HG03460 (cell line): ENCODE measurements at regions not wholly inside any gene's neighbourhood (a gene's known extent, or its start where the extent isn't known, plus 50 kb on each side); places are given as distances from the start of the nearest gene placed in this dataset.

Source experiments
- ATAC-seq: cut with Tn5 transposase; IDR thresholded peaks from one replicate; pipeline ENCODE4 v1.9.1; 2021; ENCODE audit not compliant: unreplicated experiment

GRCh38 chr16:64417711-64418227, 704.1 kb downstream of the CDH11 start:
- ATAC-seq, result no peak

GRCh38 chr16:64416216-64417005, 705.5 kb downstream of the CDH11 start:
- no peak for ATAC-seq

DNA sequence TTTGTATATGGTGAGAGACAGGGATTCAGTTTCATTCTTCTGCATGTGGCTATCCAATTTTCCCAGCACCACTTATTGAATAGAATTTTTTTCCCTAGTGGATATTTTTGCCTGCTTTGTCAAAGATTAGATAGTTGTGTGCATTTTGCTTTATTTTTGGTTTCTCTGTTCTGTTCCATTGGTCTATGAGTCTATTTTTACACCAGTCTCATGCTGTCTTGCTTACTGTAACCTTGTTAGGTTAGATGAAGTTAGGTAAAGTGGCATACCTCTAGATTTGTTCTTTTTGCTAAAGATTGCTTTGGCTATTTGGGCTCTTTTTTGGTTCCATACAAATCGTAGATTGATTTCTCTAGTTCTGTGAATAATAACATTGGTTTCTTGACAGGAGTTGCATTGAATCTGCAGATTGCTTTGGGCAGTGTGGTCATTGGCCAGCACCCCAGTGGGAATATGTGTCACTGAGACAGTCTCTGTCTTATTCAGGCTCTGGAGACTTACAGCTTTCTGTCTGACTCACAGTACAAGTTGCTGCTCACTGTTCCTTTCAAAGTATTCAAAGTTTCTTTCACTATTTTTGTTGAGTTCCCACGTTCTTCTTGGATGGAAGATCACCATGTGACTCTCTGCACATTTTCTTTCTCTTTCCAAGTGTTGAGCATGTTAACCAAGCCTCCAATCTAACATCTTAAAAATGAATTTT, 709.1 kb downstream of the CDH11 start:
- ATAC-seq, result no peak

- ATAC-seq, result no peak
These were observed 711.6 kb downstream of the CDH11 start for GRCh38 chr16:64410306-64410705.

GRCh38 chr16:64409783-64410210, 712.1 kb downstream of the CDH11 start:
- ATAC-seq, result no peak

GRCh38 chr16:64408699-64409098, 713.2 kb downstream of the CDH11 start:
- no peak for ATAC-seq

GRCh38 chr16:64406770-64407181, 715.1 kb downstream of the CDH11 start:
- ATAC-seq, result no peak

- no peak for ATAC-seq
These were observed 718.5 kb downstream of the CDH11 start for GRCh38 chr16:64403352-64403751.

GRCh38 chr16:64398793-64399192, 723.1 kb downstream of the CDH11 start:
- ATAC-seq, result no peak

- no peak for ATAC-seq
These were observed 723.8 kb downstream of the CDH11 start for GRCh38 chr16:64397945-64398508.

- no peak for ATAC-seq
These were observed 724.8 kb downstream of the CDH11 start for GRCh38 chr16:64397042-64397441.

GRCh38 chr16:64394061-64394460, 727.8 kb downstream of the CDH11 start:
- no peak for ATAC-seq

GRCh38 chr16:64392456-64392855, 729.4 kb downstream of the CDH11 start:
- ATAC-seq, result no peak

GRCh38 chr16:64391063-64391600, 730.7 kb downstream of the CDH11 start:
- ATAC-seq, result no peak

DNA sequence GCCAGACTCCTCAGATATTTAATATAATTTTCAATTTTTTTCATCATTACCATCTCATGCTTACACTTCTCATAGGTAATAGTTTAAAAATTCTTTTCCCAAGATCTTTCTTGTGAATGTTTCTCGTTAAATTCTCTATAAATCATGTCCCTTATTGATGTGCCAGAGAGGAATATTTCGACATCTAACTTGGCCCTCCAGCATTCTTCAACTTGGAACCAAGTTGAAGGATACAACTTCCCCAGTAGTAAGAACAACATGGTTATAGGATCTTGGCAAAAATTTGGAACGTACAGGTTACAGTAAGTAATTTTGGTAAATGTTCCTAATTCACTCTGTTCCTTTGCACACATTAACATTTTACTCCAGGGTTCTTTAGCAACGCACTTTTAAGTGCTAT, 731.8 kb downstream of the CDH11 start:
- no peak for ATAC-seq

- no peak for ATAC-seq
These were observed 737.2 kb downstream of the CDH11 start for GRCh38 chr16:64384636-64385035.

DNA sequence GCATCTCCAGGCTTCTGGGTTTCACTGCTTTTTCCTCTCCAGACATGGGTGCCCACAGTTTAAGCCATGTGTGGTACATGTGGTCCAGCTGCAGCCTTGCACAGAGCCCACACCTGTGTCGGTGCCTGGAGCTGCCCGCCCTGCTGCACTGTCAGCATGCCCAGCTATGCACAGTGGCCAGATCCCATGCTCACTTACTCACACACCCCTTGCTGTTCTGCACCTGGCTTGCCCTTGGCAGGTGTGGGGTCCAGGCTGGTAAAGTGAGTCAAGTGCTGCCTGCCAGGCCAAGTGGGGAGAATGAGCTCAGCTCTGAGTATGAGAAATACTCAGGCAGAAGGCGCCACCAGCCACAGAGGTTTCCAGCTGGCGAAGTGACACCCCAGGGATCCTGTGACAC, 739.9 kb downstream of the CDH11 start:
- no peak for ATAC-seq

GRCh38 chr16:64380751-64381150, 741.1 kb downstream of the CDH11 start:
- ATAC-seq, result no peak

- no peak for ATAC-seq
These were observed 746.4 kb downstream of the CDH11 start for GRCh38 chr16:64375391-64375980.

DNA sequence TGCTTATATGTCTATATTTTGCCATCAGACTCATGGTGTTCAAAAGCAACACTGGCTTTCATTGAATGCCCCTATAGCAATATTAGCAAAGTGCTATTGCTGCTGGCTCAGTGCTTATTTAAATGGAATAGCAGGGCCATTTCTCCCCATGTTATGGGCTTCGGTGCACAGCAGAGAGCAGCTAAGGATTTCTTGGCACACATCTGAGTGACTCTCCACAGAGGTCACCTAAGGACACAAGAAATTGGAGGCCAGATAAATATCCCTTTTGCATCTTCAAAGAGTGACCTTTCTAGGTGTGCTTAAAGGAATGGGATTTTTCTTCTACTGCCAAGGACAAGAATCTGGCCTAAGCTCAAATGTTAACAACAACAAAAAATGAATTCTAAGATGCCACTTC, 751.8 kb downstream of the CDH11 start:
- ATAC-seq, result no peak

DNA sequence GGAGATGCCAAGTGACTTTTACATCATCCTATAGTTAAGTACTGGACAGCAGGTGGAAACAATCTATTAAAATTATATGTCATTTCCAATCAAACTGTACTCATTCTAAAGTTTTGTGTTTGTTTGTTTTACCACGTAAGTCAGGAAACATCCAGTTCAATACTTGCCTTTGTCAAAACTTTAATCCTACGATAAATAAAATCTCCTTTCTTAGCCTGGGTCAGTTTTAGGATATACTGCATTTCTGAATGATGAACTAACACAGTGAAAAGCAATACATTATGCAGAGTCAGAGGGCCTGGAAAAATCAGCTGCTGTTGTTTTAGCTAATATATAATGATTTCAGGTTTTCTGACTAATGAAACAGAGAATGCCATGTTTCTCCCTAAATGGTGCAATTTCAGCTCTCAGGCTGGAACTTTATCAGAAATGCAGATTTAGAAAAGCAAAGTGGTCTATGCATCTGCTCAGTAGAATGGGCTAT, 756.4 kb downstream of the CDH11 start:
- no peak for ATAC-seq
